PFSK-1 (cell line): ENCODE measurements at regions not wholly inside any gene's neighbourhood (a gene's known extent, or its start where the extent isn't known, plus 50 kb on each side); places are given as distances from the start of the nearest gene placed in this dataset.

Experiments
- FOXP2 ChIP-seq: optimal IDR thresholded peaks from 2 replicates; pipeline ENCODE3; 2011; ENCODE audit warnings: borderline replicate concordance, control low read depth, inconsistent platforms; ENCODE audit not compliant: insufficient read depth; ENCODE audit errors: extremely low read length, extremely low read depth
- POLR2AphosphoS5 ChIP-seq: IDR thresholded peaks from 2 replicates; pipeline ENCODE4 v1.6.1; 2012; ENCODE audit warnings: low read depth, mild to moderate bottlenecking, control low read depth, low read length, moderate library complexity
- SIN3A ChIP-seq: IDR thresholded peaks from 2 replicates; pipeline ENCODE4 v1.6.1; 2012; ENCODE audit warnings: mild to moderate bottlenecking, low read length, moderate library complexity, borderline replicate concordance; ENCODE audit not compliant: insufficient read depth
- TAF1 ChIP-seq: IDR thresholded peaks from 2 replicates; pipeline ENCODE4 v1.6.1; 2012; ENCODE audit warnings: low read length, control low read depth, borderline replicate concordance; ENCODE audit not compliant: insufficient read depth
- TF ChIP-seq, protein P1 (sequence below), 2 experiments: IDR thresholded peaks; 2 replicates each; pipeline versions ENCODE4 v1.6.1 to v1.8.0; 2011 to 2012; ENCODE audit warnings: low read depth in 2 of 2, low read length in 2 of 2, control low read depth in 1 of 2, inconsistent platforms in 1 of 2, mild to moderate bottlenecking in 1 of 2, moderate library complexity in 1 of 2; ENCODE audit not compliant: insufficient read depth in 1 of 2

DNA sequence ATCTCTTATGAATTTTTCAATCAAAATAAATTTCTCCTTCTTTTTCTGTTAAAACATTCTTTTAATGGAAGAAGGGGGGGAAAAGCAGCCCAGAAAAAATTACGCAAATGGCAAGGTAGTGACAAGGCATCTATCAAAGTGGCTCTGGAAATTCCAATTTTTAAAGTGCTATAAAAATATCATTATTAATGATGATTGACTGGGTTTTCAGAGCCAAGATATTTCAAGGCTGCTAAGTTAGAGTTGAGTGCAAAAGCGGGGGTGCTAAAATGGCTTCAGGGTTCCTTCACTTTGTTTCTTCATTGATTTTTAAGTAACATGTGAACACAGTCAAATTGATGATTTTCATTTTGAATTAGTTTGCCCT lies 171.6 kb upstream of the CITED2 start:
- TF ChIP-seq POLR2AphosphoS5 (no peak), FOXP2 (no peak), SIN3A (no peak), TAF1 (no peak)
- TF ChIP-seq, protein P1, sequence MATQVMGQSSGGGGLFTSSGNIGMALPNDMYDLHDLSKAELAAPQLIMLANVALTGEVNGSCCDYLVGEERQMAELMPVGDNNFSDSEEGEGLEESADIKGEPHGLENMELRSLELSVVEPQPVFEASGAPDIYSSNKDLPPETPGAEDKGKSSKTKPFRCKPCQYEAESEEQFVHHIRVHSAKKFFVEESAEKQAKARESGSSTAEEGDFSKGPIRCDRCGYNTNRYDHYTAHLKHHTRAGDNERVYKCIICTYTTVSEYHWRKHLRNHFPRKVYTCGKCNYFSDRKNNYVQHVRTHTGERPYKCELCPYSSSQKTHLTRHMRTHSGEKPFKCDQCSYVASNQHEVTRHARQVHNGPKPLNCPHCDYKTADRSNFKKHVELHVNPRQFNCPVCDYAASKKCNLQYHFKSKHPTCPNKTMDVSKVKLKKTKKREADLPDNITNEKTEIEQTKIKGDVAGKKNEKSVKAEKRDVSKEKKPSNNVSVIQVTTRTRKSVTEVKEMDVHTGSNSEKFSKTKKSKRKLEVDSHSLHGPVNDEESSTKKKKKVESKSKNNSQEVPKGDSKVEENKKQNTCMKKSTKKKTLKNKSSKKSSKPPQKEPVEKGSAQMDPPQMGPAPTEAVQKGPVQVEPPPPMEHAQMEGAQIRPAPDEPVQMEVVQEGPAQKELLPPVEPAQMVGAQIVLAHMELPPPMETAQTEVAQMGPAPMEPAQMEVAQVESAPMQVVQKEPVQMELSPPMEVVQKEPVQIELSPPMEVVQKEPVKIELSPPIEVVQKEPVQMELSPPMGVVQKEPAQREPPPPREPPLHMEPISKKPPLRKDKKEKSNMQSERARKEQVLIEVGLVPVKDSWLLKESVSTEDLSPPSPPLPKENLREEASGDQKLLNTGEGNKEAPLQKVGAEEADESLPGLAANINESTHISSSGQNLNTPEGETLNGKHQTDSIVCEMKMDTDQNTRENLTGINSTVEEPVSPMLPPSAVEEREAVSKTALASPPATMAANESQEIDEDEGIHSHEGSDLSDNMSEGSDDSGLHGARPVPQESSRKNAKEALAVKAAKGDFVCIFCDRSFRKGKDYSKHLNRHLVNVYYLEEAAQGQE (IDR thresholded peaks at IDR 0.05; ENCODE audit: insufficient read depth in 1 of 2, low read depth in 2 of 2, low read length in 2 of 2), result no peak

DNA sequence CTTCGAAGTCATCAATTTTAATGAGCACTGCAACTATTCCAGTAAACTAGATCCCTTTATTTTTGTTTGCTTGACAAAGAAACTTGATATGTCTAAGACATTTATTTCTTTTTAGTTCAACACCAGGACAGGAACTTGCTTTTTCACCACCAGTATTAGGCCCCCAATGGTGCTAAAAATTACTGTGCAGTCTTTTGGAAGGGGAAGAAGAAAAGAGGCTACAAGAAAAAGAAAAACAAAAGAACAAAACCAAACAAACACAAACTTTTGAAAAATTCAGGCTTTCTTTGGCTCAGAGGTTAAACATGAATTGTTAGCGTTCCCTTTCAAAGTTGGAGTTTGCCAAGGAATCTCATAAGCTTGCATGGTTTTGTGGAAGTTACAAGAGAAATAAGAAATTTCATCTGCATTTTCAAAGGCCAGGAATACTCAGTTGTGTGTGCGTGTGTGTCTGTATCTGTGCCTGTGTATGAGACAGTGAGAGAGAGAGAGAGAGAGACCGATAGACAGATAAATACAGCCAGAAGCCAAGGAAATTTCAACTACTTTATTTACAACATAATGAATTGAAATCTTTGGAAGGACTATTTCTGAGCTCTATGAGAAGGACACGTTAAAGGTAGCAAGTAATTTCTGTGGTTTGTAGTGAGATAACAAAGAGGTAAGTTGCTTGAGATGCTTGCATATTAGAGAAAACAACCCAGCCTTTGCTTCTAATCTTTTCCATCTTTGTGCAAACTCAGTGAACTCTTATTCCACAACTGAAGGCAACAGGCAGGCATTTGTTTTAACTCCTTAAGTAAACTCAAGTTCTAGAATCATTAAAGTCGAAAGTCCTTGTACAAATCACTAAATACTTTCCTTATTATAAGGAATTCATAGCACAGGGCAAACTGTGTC lies 171.0 kb upstream of the CITED2 start:
- TF ChIP-seq POLR2AphosphoS5, result no peak
- TF ChIP-seq FOXP2, result no peak
- TF ChIP-seq, protein P1 (IDR thresholded peaks at IDR 0.05; ENCODE audit: insufficient read depth in 1 of 2, low read depth in 2 of 2, low read length in 2 of 2), result no peak
- TF ChIP-seq SIN3A, result no peak
- TF ChIP-seq TAF1, result no peak

DNA sequence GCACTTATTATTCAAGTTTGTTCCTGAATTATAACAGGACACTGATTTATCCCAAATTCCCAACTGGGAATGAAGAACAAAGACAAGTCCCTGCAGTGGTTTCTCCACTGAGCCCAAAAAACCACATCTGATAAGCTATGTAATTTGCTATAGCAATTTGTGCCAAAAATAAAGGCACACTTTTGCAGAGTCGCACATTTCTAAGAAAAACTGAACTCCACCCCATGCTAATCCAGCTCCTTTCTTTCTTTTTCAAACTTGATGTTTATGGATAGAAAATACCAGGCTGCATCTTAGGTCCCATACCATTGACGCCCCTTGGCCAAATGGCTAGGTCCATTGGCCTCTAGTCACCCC lies 170.2 kb upstream of the CITED2 start:
- TF ChIP-seq TAF1 (no peak), POLR2AphosphoS5 (no peak), FOXP2 (no peak), SIN3A (no peak)
- TF ChIP-seq, protein P1 (IDR thresholded peaks at IDR 0.05; ENCODE audit: insufficient read depth in 1 of 2, low read depth in 2 of 2, low read length in 2 of 2), result no peak

DNA sequence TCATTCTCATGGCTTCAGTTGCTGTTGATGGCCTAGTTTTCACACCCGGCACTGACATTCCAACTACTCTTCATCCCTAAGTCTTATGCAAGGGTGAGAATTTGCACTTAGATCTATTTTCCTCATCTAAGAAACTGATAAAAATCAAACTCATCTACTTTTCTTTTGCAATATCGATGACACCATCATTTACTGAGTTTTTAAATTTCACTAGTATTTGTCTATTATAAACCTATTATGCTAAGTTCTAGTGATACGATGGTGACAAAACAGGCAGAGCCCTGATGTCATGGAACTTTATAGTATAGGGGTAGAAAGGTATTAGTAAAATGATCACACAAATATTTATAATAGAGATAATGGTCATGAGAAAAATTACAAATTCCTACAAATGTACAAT lies 167.9 kb upstream of the CITED2 start:
- no peak for TF ChIP-seq FOXP2
- TF ChIP-seq, protein P1 (IDR thresholded peaks at IDR 0.05; ENCODE audit: insufficient read depth in 1 of 2, low read depth in 2 of 2, low read length in 2 of 2), result no peak

DNA sequence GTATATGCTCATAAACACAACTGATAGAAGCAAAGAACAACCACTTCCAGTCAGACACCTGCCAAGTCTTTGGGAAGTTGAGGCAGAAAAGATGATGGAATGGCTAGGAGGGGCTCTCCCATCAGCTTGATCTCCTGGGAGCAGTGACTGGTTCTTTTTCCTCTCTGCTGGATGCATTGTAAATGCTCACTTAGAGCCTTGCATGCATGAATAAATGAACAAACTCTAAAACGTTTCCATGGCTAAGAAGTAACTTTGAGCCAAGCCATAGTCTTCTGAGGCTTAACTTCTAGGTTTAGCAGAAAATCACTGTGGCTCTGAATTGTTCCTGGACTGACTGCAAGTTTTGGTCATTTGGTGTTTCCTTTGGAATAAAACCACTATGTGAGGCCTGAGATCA lies 166.4 kb upstream of the CITED2 start:
- TF ChIP-seq SIN3A (no peak), POLR2AphosphoS5 (no peak), FOXP2 (no peak), TAF1 (no peak)
- TF ChIP-seq, protein P1 (IDR thresholded peaks at IDR 0.05; ENCODE audit: insufficient read depth in 1 of 2, low read depth in 2 of 2, low read length in 2 of 2), result no peak
